Endothelial cell of hepatic sinusoid (primary cell): ENCODE measurements at regions not wholly inside any gene's neighbourhood (a gene's known extent, or its start where the extent isn't known, plus 50 kb on each side); places are given as distances from the start of the nearest gene placed in this dataset.

Experiments used
- in situ Hi-C: cut with HindIII; loops from 2 replicates; pipeline ENCODE4 v1.10.0; 2017; ENCODE audit warnings: low sequenced_read_pairs

- in situ Hi-C loops, result loop anchor here (10.0 kb wide), 1 partner anchor 450 kb away; the partner anchor contains the start of gene PRIM2
Observed at GRCh38 chr6:56865081-56865875, 89.6 kb upstream of the BEND6 start.

GRCh38 chr6:56864171-56864616, 90.7 kb upstream of the BEND6 start:
- in situ Hi-C loops, result loop anchor here (10.0 kb wide), 1 partner anchor 451 kb away; the partner anchor contains the start of gene PRIM2

GRCh38 chr6:56863366-56863765, 91.5 kb upstream of the BEND6 start:
- in situ Hi-C loops, result loop anchor here (10.0 kb wide), 1 partner anchor 451 kb away; the partner anchor contains the start of gene PRIM2

- in situ Hi-C loops, result loop anchor here (10.0 kb wide), 1 partner anchor 452 kb away; the partner anchor contains the start of gene PRIM2
Observed at GRCh38 chr6:56862415-56863175, 92.3 kb upstream of the BEND6 start.

- in situ Hi-C loops, result loop anchor here (10.0 kb wide), 1 partner anchor 454 kb away; the partner anchor contains the start of gene PRIM2
Observed at GRCh38 chr6:56860475-56860874, 94.4 kb upstream of the BEND6 start.

- in situ Hi-C loops, result no loop called here
Observed at GRCh38 chr6:56856036-56856580, 98.8 kb upstream of the BEND6 start.

- in situ Hi-C loops, result no loop called here
Observed at GRCh38 chr6:56854086-56854485, 100.8 kb upstream of the BEND6 start.

- in situ Hi-C loops, result no loop called here
Observed at GRCh38 chr6:56853541-56853940, 101.4 kb upstream of the BEND6 start.

GRCh38 chr6:56852260-56853010, 102.5 kb upstream of the BEND6 start:
- in situ Hi-C loops, result no loop called here

- in situ Hi-C loops, result no loop called here
Observed at GRCh38 chr6:56851541-56852259, 103.2 kb upstream of the BEND6 start.

- in situ Hi-C loops, result no loop called here
Observed at GRCh38 chr6:56851074-56851473, 103.8 kb upstream of the BEND6 start.

- in situ Hi-C loops, result no loop called here
Observed at GRCh38 chr6:56850626-56851025, 104.3 kb upstream of the BEND6 start.

- in situ Hi-C loops, result no loop called here
Observed at GRCh38 chr6:56849896-56850295, 105.0 kb upstream of the BEND6 start.

GRCh38 chr6:56848105-56848504, 106.8 kb upstream of the BEND6 start:
- in situ Hi-C loops, result no loop called here

- in situ Hi-C loops, result no loop called here
Observed at GRCh38 chr6:56845032-56845431, 109.9 kb upstream of the BEND6 start.

- in situ Hi-C loops, result no loop called here
Observed at GRCh38 chr6:56843476-56844349, 111.2 kb upstream of the BEND6 start.

- in situ Hi-C loops, result no loop called here
Observed at GRCh38 chr6:56842686-56843475, 112.0 kb upstream of the BEND6 start.

GRCh38 chr6:56841751-56842150, 113.2 kb upstream of the BEND6 start:
- in situ Hi-C loops, result no loop called here
